ENCODE measurements at regions not wholly inside any gene's neighbourhood (a gene's known extent, or its start where the extent isn't known, plus 50 kb on each side); places are given as distances from the start of the nearest gene placed in this dataset.

DNA sequence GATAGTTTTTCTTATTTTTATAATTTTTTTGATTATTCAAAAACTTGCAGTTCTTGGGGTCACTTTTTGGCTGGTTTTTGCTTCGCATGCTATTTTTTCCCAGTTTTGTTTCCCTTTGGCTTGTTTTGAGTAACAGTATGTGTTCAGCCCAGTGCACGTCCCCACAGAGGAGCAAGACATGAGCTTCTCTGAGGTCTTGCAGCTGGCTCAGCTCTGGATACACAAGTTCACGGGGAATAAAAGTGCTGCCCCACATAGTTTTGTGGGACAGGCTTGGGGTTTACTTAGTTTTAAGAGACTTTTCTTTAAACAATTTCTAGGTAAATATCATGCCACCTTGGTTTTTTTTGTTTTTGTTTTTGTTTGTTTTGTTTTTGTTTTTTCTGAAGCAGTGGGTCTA is 297.8 kb upstream of the IRX1 start:
- DNase-seq (ENCODE audit: low read depth in 1 of 2, low spot score in 1 of 2) (no peak), ATAC-seq (no peak), FAIRE-seq (no peak)
- POLR2A ChIA-PET = no interaction called here
- Histone ChIP-seq H3K4me2 (no peak overlapping the region), H3K4me3 (no peak overlapping the region), H3K4me1 (no peaks in the 10 kb centered on the region), H3K27ac (no peak overlapping the region), H3K9me3 (no peaks in the 10 kb centered on the region)
- WGBS (ENCODE audit: missing lambda C conversion rate) = 19% methylated on average over 3 of the region's 3 CpGs
- TF ChIP-seq KDM1A (IDR thresholded peaks at IDR 0.05; ENCODE audit: low read depth) = no peak
- no peak for TF ChIP-seq KDM5A (IDR thresholded peaks at IDR 0.05)
- TF ChIP-seq POLR2A (IDR thresholded peaks at IDR 0.05; ENCODE audit: low read length) = no peak
- TF ChIP-seq, protein P1, sequence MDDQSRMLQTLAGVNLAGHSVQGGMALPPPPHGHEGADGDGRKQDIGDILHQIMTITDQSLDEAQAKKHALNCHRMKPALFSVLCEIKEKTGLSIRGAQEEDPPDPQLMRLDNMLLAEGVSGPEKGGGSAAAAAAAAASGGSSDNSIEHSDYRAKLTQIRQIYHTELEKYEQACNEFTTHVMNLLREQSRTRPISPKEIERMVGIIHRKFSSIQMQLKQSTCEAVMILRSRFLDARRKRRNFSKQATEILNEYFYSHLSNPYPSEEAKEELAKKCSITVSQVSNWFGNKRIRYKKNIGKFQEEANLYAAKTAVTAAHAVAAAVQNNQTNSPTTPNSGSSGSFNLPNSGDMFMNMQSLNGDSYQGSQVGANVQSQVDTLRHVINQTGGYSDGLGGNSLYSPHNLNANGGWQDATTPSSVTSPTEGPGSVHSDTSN (IDR thresholded peaks at IDR 0.05) = no peak
- no peak for TF ChIP-seq TFCP2L1 (CRISPR knock-in tag; IDR thresholded peaks at IDR 0.05)
- TF ChIP-seq FOSB (CRISPR knock-in tag; IDR thresholded peaks at IDR 0.05) = no peak
- TF ChIP-seq PHF8 (IDR thresholded peaks at IDR 0.05; ENCODE audit: borderline replicate concordance, low read depth) = no peak
- no peak for TF ChIP-seq RCOR1 (IDR thresholded peaks at IDR 0.05; ENCODE audit: low read depth, low read length)
- TF ChIP-seq POLR2AphosphoS2 (conservative IDR thresholded peaks at IDR 0.05; ENCODE audit: low read length) = no peak
- TF ChIP-seq TP53 (CRISPR knock-in tag; IDR thresholded peaks at IDR 0.05) = no peak
- TF ChIP-seq MAFK (IDR thresholded peaks at IDR 0.05; ENCODE audit: partially characterized antibody) = no peak
- no peak for TF ChIP-seq MAX (IDR thresholded peaks at IDR 0.05)
- no peak for TF ChIP-seq EP300 (IDR thresholded peaks at IDR 0.05)
- no peak for TF ChIP-seq HOXB5 (CRISPR knock-in tag; IDR thresholded peaks at IDR 0.05)
- no peak for TF ChIP-seq RAD21 (conservative IDR thresholded peaks at IDR 0.05 in 1 of 2, IDR thresholded peaks at IDR 0.05 in 1 of 2)
- no peak for TF ChIP-seq ZC3H11A (IDR thresholded peaks at IDR 0.05)
- no peak for TF ChIP-seq MYC (IDR thresholded peaks at IDR 0.05; ENCODE audit: borderline replicate concordance, low read length)
- TF ChIP-seq CBX2 (IDR thresholded peaks at IDR 0.05; ENCODE audit: borderline replicate concordance, low read depth) = no peak
- no peak for TF ChIP-seq FOSL2 (IDR thresholded peaks at IDR 0.05)
- no peak for TF ChIP-seq FOSL2 (CRISPR knock-in tag; IDR thresholded peaks at IDR 0.05)
- CTCF ChIA-PET = no interaction called here

DNA sequence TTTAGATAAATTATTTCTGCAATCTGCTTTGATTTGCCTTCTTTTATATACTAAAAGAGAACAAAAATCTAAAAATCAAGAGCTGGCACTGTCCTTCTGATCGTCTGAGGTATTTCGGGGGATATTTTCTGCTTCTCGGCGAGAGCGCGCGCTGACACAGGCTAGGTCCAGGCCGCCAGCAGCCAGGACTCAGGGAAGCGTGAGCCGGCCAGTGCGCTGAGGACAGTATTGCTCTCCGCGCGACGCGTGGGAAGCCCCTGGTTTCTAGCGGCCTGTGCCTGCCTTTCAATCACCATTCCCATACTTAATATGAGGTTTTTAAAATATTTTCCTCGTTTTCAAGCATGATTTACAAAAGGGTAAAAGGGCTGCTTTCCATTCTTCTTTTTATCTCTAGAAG is 307.3 kb upstream of the IRX1 start:
- POLR2A ChIA-PET = no interaction called here
- H3K27ac ChIP-seq = no peak overlapping the region
- ATAC-seq (no peak), DNase-seq (ENCODE audit: low read depth in 1 of 2, low spot score in 1 of 2) (no peak), FAIRE-seq (no peak)
- TF ChIP-seq USF2 (IDR thresholded peaks at IDR 0.05) (no peak), EHMT2 (IDR thresholded peaks at IDR 0.05; ENCODE audit: low read depth) (no peak), JUN (IDR thresholded peaks at IDR 0.05) (no peak), HEYL (CRISPR knock-in tag; IDR thresholded peaks at IDR 0.05) (no peak), MYC (IDR thresholded peaks at IDR 0.05; ENCODE audit: borderline replicate concordance, low read length) (no peak), MAZ (IDR thresholded peaks at IDR 0.05; ENCODE audit: borderline replicate concordance, low read depth, low read length) (no peak), HOXA7 (CRISPR knock-in tag; IDR thresholded peaks at IDR 0.05) (no peak), EP300 (IDR thresholded peaks at IDR 0.05) (no peak), NFE2L2 (conservative IDR thresholded peaks at IDR 0.05; ENCODE audit: low read length) (no peak), CHD2 (IDR thresholded peaks at IDR 0.05; ENCODE audit: low read length, partially characterized antibody) (no peak), GATA3 (IDR thresholded peaks at IDR 0.05; ENCODE audit: borderline replicate concordance) (no peak), HOXB13 (CRISPR knock-in tag; IDR thresholded peaks at IDR 0.05; ENCODE audit: low read depth) (no peak), TFCP2L1 (CRISPR knock-in tag; IDR thresholded peaks at IDR 0.05) (no peak), BCL3 (IDR thresholded peaks at IDR 0.05) (no peak), FOSL2 (IDR thresholded peaks at IDR 0.05) (no peak), FOSL2 (CRISPR knock-in tag; IDR thresholded peaks at IDR 0.05) (no peak), MAFK (IDR thresholded peaks at IDR 0.05; ENCODE audit: partially characterized antibody) (no peak)
- H3K4me2 ChIP-seq = no peak overlapping the region
- no peak overlapping the region for H3K4me3 ChIP-seq
- 76% methylated on average over 18 of the region's 18 CpGs for WGBS (ENCODE audit: missing lambda C conversion rate)
- H3K9me3 ChIP-seq = no peaks in the 10 kb centered on the region
- CTCF ChIA-PET = no interaction called here
- H3K4me1 ChIP-seq = no peaks in the 10 kb centered on the region

Data from A549 (cell line).